SH-SY5Y (cell line): ENCODE measurements at regions not wholly inside any gene's neighbourhood (a gene's known extent, or its start where the extent isn't known, plus 50 kb on each side); places are given as distances from the start of the nearest gene placed in this dataset.

Experiments
- GATA2 ChIP-seq: IDR thresholded peaks from 2 replicates; pipeline ENCODE4 v1.6.1; 2011; ENCODE audit warnings: mild to moderate bottlenecking, low read depth, low read length
- GATA3 ChIP-seq: IDR thresholded peaks from 2 replicates; pipeline ENCODE4 v1.6.1; 2011; ENCODE audit warnings: low read depth, mild to moderate bottlenecking, low read length, moderate library complexity

- TF ChIP-seq GATA2: no peak
Measured at GRCh38 chr2:133655610-133656009, 87.3 kb upstream of the NCKAP5 start.

- TF ChIP-seq GATA3: no peak
- TF ChIP-seq GATA2: no peak
Measured at GRCh38 chr2:133657591-133657990, 89.3 kb upstream of the NCKAP5 start.

DNA sequence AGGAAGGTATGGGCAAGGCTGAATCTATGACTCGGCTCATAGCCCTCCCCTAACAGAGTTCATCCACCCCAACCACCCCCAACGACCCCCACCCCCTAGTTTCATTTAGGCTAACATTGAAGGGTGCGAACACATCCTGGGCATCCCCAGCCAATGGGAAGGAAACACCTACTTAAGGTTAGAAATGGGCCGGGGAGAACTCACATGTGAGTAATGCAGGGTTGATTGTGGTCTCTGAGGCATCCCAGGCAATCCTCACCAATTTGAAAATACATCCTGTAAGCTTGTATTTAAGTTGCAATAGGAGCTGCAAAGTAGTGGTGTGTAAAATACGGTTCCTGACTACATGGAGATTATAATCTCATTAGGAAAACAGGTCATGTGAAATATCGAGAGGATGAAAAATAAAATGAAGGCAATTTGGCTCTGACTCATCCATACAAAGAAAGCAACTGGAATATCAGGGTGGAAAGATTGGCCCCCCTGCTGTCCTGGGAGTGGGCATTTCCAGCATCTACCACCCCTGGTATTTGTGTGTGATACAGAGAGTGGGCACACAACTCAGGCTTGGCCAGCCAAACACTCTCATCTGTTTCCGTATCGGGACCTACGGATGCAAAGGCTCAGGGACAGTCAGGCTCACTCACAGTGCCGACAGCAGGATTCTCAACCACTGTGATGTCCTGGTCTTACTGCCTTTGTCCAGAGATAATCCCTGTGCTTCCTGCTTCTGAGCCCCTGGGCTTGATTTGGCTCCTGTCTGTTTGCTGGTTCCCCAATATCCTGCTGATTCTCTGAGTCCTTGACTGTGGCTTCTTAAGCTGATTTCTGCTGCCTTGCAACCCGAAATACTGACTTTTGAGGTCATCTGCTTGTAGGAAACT is 90.0 kb upstream of the NCKAP5 start:
- TF ChIP-seq GATA3 (no peak), GATA2 (no peak)

DNA sequence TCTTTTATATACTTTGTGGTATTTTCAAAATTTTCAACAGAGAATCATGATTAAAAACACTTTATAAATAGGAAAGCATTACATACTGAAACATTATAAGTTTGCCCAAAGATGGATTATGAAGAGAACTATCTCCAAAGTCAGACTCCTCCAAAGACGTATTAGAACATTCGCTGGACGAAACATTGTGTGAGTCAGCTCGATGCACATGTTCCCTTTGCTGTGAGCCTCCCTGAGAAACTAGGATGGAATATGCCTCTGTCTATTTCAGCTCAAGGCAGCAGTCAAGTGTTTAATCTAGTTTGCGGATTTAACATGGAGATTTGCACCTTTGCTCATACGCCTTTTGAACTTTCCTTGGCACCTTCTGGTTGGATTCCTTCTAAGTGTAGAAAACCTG is 92.2 kb upstream of the NCKAP5 start:
- no peak for TF ChIP-seq GATA3
- TF ChIP-seq GATA2: no peak

GRCh38 chr2:133661392-133661791 is 93.1 kb upstream of the NCKAP5 start:
- no peak for TF ChIP-seq GATA2
- TF ChIP-seq GATA3: no peak

DNA sequence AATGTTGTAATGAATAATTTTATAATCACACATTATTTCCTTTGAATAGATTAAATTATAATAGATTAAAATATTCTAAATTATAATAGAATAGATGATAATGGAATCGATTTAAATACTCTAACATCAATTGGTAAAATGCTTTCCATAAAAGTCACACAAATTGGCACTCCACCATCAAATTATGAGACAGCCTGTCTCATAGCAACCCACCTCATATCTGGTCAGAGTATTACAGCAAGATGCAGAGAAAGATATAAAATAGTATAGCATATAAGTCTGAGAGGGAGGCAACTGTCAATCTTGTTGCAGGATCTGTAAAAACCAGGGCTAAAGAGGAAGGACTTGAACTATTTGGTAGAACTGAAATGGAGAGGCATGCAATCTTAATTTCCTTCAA is 98.4 kb upstream of the NCKAP5 start:
- TF ChIP-seq GATA2: no peak
- TF ChIP-seq GATA3: no peak

DNA sequence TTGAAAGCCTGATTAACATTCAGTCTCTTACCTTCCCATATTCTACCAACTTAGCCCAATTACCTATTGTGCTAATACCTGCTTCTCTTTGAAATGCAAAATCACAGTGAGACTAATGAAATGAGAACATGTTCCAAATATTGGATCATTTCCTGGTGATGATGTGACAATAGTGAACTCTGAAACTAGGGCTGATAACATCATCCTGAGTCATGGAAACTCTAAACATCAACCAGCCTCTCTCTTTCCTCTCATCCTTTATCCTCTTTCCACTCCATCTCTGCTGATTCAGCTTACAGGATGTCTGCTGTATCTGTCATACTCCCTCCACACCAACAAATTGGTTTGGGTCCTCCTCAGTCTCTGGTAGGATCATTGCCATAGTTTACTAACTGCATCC is 98.8 kb upstream of the NCKAP5 start:
- no peak for TF ChIP-seq GATA3
- no peak for TF ChIP-seq GATA2

GRCh38 chr2:133667968-133668367 is 99.7 kb upstream of the NCKAP5 start:
- no peak for TF ChIP-seq GATA3
- TF ChIP-seq GATA2: no peak

DNA sequence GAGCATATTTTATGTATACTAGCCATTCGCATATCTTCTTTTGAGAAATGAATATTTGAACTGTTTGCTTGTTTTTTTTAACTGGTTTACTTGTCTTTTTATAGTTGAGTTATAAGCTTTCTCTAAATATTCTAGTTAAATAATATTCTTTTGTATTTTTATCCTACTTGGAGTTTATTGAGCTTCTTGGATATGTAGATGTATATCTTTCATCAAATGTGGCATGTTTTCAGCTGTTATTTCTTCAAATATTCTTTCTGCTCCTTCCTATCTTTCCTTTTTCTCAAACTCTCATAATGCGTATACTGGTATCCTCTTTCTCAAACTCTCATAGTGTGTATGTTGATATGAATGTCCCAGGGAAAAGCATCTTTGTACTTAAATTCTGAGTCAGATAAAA is 100.3 kb upstream of the NCKAP5 start:
- TF ChIP-seq GATA3 (no peak), GATA2 (no peak)

GRCh38 chr2:133673305-133673905 is 105.1 kb upstream of the NCKAP5 start:
- TF ChIP-seq GATA2: no peak

DNA sequence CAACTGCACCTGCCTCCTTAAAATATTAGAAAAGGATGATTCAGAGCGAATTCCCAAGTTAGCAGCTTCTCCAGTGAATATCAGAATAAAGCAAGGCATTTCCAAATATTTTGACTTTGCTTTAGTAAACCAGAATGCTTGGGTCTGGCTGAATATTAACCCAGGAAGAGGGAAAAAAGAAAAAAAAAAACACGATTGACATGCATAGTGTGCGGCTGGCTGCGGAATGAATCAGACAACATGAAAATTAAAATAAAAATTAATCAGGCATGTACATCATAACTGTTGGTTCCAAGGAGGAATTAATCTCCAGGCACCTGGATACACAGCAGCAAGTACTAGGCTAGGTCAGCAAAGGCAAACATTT is 105.8 kb upstream of the NCKAP5 start:
- TF ChIP-seq GATA2 (no peak), GATA3 (no peak)

- TF ChIP-seq GATA3: no peak
- TF ChIP-seq GATA2: no peak
Measured at GRCh38 chr2:133674433-133675331, 106.4 kb upstream of the NCKAP5 start.

- TF ChIP-seq GATA2: no peak
- TF ChIP-seq GATA3: no peak
Measured at GRCh38 chr2:133676392-133677130, 108.3 kb upstream of the NCKAP5 start.
